Coronary artery (tissue), 2 donors: ENCODE measurements at regions not wholly inside any gene's neighbourhood (a gene's known extent, or its start where the extent isn't known, plus 50 kb on each side); places are given as distances from the start of the nearest gene placed in this dataset.

Experiments used
- DNase-seq: peaks from one replicate; pipeline ENCODE4 v3.0.0-alpha.2; 2017; ENCODE audit warnings: low spot score
- H3K27ac ChIP-seq, 2 donors: fragments of 200-600 bp; sonication (generic); one replicate each; pipeline ENCODE4 v1.5.1; 2016 to 2019
- H3K4me3 ChIP-seq: fragments of 200-600 bp; sonication (generic); 2 replicates; pipeline ENCODE4 v1.5.1; 2016; ENCODE audit warnings: mild to moderate bottlenecking, moderate library complexity
- CTCF ChIP-seq: fragments of 200-600 bp; sonication (generic); IDR thresholded peaks from one replicate; pipeline ENCODE4 v1.5.1; 2019; ENCODE audit warnings: antibody characterized with exemption

- no peak overlapping the region for H3K27ac ChIP-seq
- TF ChIP-seq CTCF: no peak
- no peak for DNase-seq
- H3K4me3 ChIP-seq: no peak overlapping the region
Observed at GRCh38 chr2:187017438-187017837, 168.5 kb upstream of the ZSWIM2 start.

- no peak for DNase-seq
- no peak overlapping the region for H3K4me3 ChIP-seq
- TF ChIP-seq CTCF: no peak
- no peak overlapping the region for H3K27ac ChIP-seq
Observed at GRCh38 chr2:187013058-187013457, 164.1 kb upstream of the ZSWIM2 start.

- TF ChIP-seq CTCF: no peak
- Histone ChIP-seq H3K4me3 (no peak overlapping the region), H3K27ac (no peak overlapping the region)
- DNase-seq: no peak
Observed at GRCh38 chr2:187011206-187011832, 162.3 kb upstream of the ZSWIM2 start.

- Histone ChIP-seq H3K4me3 (no peak overlapping the region), H3K27ac (no peak overlapping the region)
- TF ChIP-seq CTCF: no peak
- no peak for DNase-seq
Observed at GRCh38 chr2:187009483-187010239, 160.7 kb upstream of the ZSWIM2 start.

- no peak for DNase-seq
- Histone ChIP-seq H3K4me3 (no peak overlapping the region), H3K27ac (no peak overlapping the region)
- TF ChIP-seq CTCF: no peak
Observed at GRCh38 chr2:187008111-187008510, 159.1 kb upstream of the ZSWIM2 start.

- peak overlapping the region; percentile 53 for H3K4me3 ChIP-seq
- no peak overlapping the region for H3K27ac ChIP-seq
- no peak for DNase-seq
- no peak for TF ChIP-seq CTCF
Observed at GRCh38 chr2:187003611-187004010, 154.6 kb upstream of the ZSWIM2 start.

- Histone ChIP-seq H3K27ac (no peak overlapping the region), H3K4me3 (peak overlapping the region; percentile 53)
- DNase-seq: no peak
- TF ChIP-seq CTCF: no peak
Observed at GRCh38 chr2:187003038-187003554, 154.1 kb upstream of the ZSWIM2 start.
